Fibroblast of lung (primary cell): ENCODE measurements at regions not wholly inside any gene's neighbourhood (a gene's known extent, or its start where the extent isn't known, plus 50 kb on each side); places are given as distances from the start of the nearest gene placed in this dataset.

Experiments used
- DNase-seq, 2 donors: peaks; one replicate each; pipeline versions ENCODE4 v3.0.0 to v3.0.0-alpha.2; 2010; ENCODE audit warnings: low read depth in 2 of 2
- H2AFZ ChIP-seq: 2 replicates; pipeline ENCODE4 v1.5.1; 2012; ENCODE audit warnings: low read length, control low read depth, inconsistent platforms
- H3K27ac ChIP-seq: 2 replicates; pipeline ENCODE4 v1.5.1; 2011; ENCODE audit warnings: low read length, control low read depth; ENCODE audit not compliant: insufficient read depth
- H3K27me3 ChIP-seq: 2 replicates; pipeline ENCODE4 v1.5.1; 2011; ENCODE audit warnings: mild to moderate bottlenecking, low read length; ENCODE audit not compliant: control insufficient read depth, insufficient read depth
- H3K36me3 ChIP-seq: 2 replicates; pipeline ENCODE4 v1.5.1; 2011; ENCODE audit warnings: low read length; ENCODE audit not compliant: control insufficient read depth, insufficient read depth
- H3K4me1 ChIP-seq: 2 replicates; pipeline ENCODE4 v1.5.1; 2011; ENCODE audit warnings: low read length; ENCODE audit not compliant: control insufficient read depth, insufficient read depth; ENCODE audit errors: extremely low read depth
- H3K4me2 ChIP-seq: 2 replicates; pipeline ENCODE4 v1.5.1; 2011; ENCODE audit warnings: low read length, control low read depth; ENCODE audit not compliant: insufficient read depth; ENCODE audit errors: extremely low read depth
- H3K4me3 ChIP-seq, 4 experiments: fragments of 200-600 bp in 1 of 4; sonication (generic) in 1 of 4; replicated peaks in 1 of 4; 2 replicates each; pipeline ENCODE4 v1.5.1; 2011 to 2016; ENCODE audit warnings: low read length in 4 of 4, low read depth in 3 of 4, mild to moderate bottlenecking in 3 of 4, control low read depth in 2 of 4, inconsistent platforms in 1 of 4, mixed read lengths in 1 of 4; ENCODE audit not compliant: insufficient read depth in 1 of 4; ENCODE audit errors: control extremely low read depth in 1 of 4
- H3K79me2 ChIP-seq: 2 replicates; pipeline ENCODE4 v1.5.1; 2012; ENCODE audit warnings: mild to moderate bottlenecking, low read length, inconsistent platforms; ENCODE audit not compliant: control insufficient read depth, insufficient read depth
- H3K9ac ChIP-seq: 2 replicates; pipeline ENCODE4 v1.5.1; 2011; ENCODE audit warnings: mild to moderate bottlenecking, low read length, control low read depth; ENCODE audit not compliant: insufficient read depth
- H3K9me3 ChIP-seq: 2 replicates; pipeline ENCODE4 v1.5.1; 2012; ENCODE audit warnings: low read depth, low read length; ENCODE audit not compliant: control insufficient read depth, insufficient read depth
- H4K20me1 ChIP-seq: 2 replicates; pipeline ENCODE4 v1.5.1; 2011; ENCODE audit warnings: low read length; ENCODE audit not compliant: control insufficient read depth, insufficient read depth; ENCODE audit errors: extremely low read depth
- EZH2 ChIP-seq: IDR thresholded peaks from 2 replicates; pipeline ENCODE4 v1.5.1; 2012; ENCODE audit warnings: low read length, control low read depth, mild to moderate bottlenecking; ENCODE audit errors: missing control alignments
- TF ChIP-seq, protein P1 (sequence below), 2 donors: IDR thresholded peaks in 1 of 2; conservative IDR thresholded peaks in 1 of 2; 1 replicate in 1 of 2; 2 replicates in 1 of 2; pipeline ENCODE4 v1.5.1; 2011 to 2012; ENCODE audit warnings: low read length in 2 of 2, control low read depth in 1 of 2, inconsistent platforms in 1 of 2, low read depth in 1 of 2, mild to moderate bottlenecking in 1 of 2

DNA sequence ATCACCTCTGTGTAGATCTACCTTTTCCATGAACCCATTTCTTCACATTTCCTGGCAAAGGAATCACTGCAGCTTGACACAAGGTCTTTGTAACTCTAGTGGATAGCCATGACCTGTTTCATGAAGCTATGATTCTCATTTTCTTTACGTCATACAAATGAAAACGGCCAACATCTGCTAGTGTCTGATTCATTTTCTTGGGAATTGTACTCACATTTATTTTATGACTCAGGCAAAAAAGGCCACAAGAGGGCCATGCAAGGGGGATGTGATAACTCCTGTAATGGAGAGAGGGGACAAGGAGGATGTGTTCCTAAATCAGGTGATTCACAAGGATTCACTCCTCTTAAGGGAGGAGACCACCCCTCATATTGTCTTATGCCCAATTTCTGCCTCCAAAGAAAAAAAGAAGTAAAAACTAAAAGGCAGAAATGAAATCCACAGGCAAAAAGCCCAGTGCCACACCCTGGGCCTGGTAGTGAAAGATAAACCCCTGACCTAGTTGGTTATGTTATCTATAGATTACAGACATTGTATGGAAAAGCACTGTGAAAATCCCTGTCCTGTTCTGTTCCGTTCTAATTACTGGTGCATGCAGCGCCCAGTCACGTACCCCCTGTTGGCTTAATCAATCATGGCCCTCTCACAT is 249.9 kb downstream of the IPMK start:
- Histone ChIP-seq H3K4me2 (no peak overlapping the region), H4K20me1 (no peaks in the 10 kb centered on the region), H3K27me3 (no peaks in the 10 kb centered on the region), H3K4me1 (peaks cover 3% of the 10 kb centered on the region), H3K9ac (no peak overlapping the region), H3K79me2 (no peaks in the 10 kb centered on the region), H3K4me3 (no peak overlapping the region), H2AFZ (no peak overlapping the region), H3K9me3 (no peaks in the 10 kb centered on the region), H3K27ac (peak overlapping the region; percentile 23), H3K36me3 (no peaks in the 10 kb centered on the region)
- TF ChIP-seq, protein P1, sequence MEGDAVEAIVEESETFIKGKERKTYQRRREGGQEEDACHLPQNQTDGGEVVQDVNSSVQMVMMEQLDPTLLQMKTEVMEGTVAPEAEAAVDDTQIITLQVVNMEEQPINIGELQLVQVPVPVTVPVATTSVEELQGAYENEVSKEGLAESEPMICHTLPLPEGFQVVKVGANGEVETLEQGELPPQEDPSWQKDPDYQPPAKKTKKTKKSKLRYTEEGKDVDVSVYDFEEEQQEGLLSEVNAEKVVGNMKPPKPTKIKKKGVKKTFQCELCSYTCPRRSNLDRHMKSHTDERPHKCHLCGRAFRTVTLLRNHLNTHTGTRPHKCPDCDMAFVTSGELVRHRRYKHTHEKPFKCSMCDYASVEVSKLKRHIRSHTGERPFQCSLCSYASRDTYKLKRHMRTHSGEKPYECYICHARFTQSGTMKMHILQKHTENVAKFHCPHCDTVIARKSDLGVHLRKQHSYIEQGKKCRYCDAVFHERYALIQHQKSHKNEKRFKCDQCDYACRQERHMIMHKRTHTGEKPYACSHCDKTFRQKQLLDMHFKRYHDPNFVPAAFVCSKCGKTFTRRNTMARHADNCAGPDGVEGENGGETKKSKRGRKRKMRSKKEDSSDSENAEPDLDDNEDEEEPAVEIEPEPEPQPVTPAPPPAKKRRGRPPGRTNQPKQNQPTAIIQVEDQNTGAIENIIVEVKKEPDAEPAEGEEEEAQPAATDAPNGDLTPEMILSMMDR (conservative IDR thresholded peaks at IDR 0.05 in 1 of 2, IDR thresholded peaks at IDR 0.05 in 1 of 2; ENCODE audit: low read depth in 1 of 2, low read length in 2 of 2): peak in 1 of 2 donors; percentile 25
- TF ChIP-seq EZH2: no peak
- peak; percentile 5 to 96 for DNase-seq

DNA sequence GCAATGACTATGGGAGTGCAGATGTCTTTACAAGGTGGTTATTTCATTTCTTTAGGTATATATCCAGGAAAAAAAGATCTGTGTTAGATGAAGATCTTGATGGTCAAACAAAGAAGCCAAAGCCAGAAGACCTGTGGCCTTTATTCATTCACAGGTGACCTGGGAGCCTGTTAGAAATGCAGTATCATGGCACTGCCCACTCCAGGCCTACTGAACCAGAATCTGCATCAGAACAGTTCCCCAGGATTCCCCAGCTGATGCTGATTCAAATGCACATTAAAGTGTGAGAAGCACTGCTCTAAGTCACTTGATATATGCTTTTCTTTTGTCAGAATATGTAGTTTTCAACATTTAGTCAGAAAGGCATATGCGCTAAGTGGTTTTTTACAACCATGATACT is 251.1 kb downstream of the IPMK start:
- DNase-seq: no peak
- no peaks in the 10 kb centered on the region for H3K27me3 ChIP-seq
- no peaks in the 10 kb centered on the region for H3K79me2 ChIP-seq
- no peak overlapping the region for H3K9ac ChIP-seq
- TF ChIP-seq, protein P1 (conservative IDR thresholded peaks at IDR 0.05 in 1 of 2, IDR thresholded peaks at IDR 0.05 in 1 of 2; ENCODE audit: low read depth in 1 of 2, low read length in 2 of 2): no peak
- no peak for TF ChIP-seq EZH2
- no peaks in the 10 kb centered on the region for H3K36me3 ChIP-seq
- no peaks in the 10 kb centered on the region for H3K9me3 ChIP-seq
- H3K27ac ChIP-seq: no peak overlapping the region
- H4K20me1 ChIP-seq: no peaks in the 10 kb centered on the region
- no peak overlapping the region for H3K4me2 ChIP-seq
- H3K4me3 ChIP-seq: no peak overlapping the region
- H3K4me1 ChIP-seq: peaks cover 3% of the 10 kb centered on the region
- no peak overlapping the region for H2AFZ ChIP-seq

DNA sequence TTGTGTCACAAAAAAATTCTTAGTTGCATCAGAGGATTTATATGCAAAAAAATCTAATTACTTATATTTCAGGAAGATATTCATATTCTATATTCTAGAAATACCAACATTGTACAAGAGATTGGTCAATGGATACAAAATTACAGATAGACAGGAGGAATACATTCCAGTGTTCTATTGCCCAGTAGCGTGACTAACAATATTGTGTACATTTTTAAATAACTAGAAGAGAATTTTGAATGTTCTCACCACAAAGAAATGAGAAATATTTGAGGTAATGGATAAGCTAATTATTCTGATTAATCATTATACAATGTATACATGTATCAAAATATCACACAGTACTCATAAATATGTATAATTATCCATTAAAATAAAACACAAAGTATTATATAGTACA is 253.3 kb downstream of the IPMK start:
- Histone ChIP-seq H3K27me3 (no peaks in the 10 kb centered on the region), H3K4me1 (peaks cover 3% of the 10 kb centered on the region), H4K20me1 (no peaks in the 10 kb centered on the region), H3K9ac (no peak overlapping the region), H3K27ac (no peak overlapping the region), H3K79me2 (no peaks in the 10 kb centered on the region), H3K36me3 (no peaks in the 10 kb centered on the region), H3K4me2 (no peak overlapping the region), H3K4me3 (no peak overlapping the region), H3K9me3 (no peaks in the 10 kb centered on the region), H2AFZ (no peak overlapping the region)
- DNase-seq: no peak
- no peak for TF ChIP-seq EZH2
- TF ChIP-seq, protein P1 (conservative IDR thresholded peaks at IDR 0.05 in 1 of 2, IDR thresholded peaks at IDR 0.05 in 1 of 2; ENCODE audit: low read depth in 1 of 2, low read length in 2 of 2): no peak
